ENCODE measurements at regions not wholly inside any gene's neighbourhood (a gene's known extent, or its start where the extent isn't known, plus 50 kb on each side); places are given as distances from the start of the nearest gene placed in this dataset.
"Not testable (repeated sequence)": the region's sequence is repeated elsewhere in the genome, so short reads cannot be mapped to it uniquely, and the experiment has no call there.

- no peak for DNase-seq
Measured at GRCh38 chr12:131533139-131533538, 177.8 kb upstream of the SFSWAP start.

GRCh38 chr12:131535779-131536178, 175.1 kb upstream of the SFSWAP start:
- no peak for DNase-seq

GRCh38 chr12:131536337-131536736, 174.6 kb upstream of the SFSWAP start:
- DNase-seq = no peak

GRCh38 chr12:131536766-131537165, 174.1 kb upstream of the SFSWAP start:
- DNase-seq = no peak

GRCh38 chr12:131537267-131537958, 173.5 kb upstream of the SFSWAP start:
- DNase-seq = no peak

GRCh38 chr12:131539381-131539780, 171.5 kb upstream of the SFSWAP start:
- DNase-seq = no peak

GRCh38 chr12:131540138-131540623, 170.7 kb upstream of the SFSWAP start:
- no peak for DNase-seq

- DNase-seq = not testable (repeated sequence)
Measured at GRCh38 chr12:131541512-131541911, 169.4 kb upstream of the SFSWAP start.

GRCh38 chr12:131542351-131542750, 168.5 kb upstream of the SFSWAP start:
- DNase-seq = no peak

GRCh38 chr12:131543040-131543439, 167.8 kb upstream of the SFSWAP start:
- DNase-seq = no peak

- DNase-seq = peak in 10 of 56 donors; percentile 5 to 49 (median 18)
Measured at GRCh38 chr12:131547555-131547954, 163.3 kb upstream of the SFSWAP start.

- DNase-seq = no peak
Measured at GRCh38 chr12:131550121-131550520, 160.8 kb upstream of the SFSWAP start.

GRCh38 chr12:131551675-131552491, 159.0 kb upstream of the SFSWAP start:
- DNase-seq = no peak

GRCh38 chr12:131552492-131552863, 158.4 kb upstream of the SFSWAP start:
- DNase-seq = no peak

GRCh38 chr12:131553096-131553777, 157.7 kb upstream of the SFSWAP start:
- no peak for DNase-seq

GRCh38 chr12:131555197-131555846, 155.6 kb upstream of the SFSWAP start:
- peak in 11 of 56 donors; percentile 4 to 35 (median 20) for DNase-seq

GRCh38 chr12:131555866-131556265, 155.0 kb upstream of the SFSWAP start:
- DNase-seq = no peak

- no peak for DNase-seq
Measured at GRCh38 chr12:131557078-131557709, 153.7 kb upstream of the SFSWAP start.

- peak in 1 of 56 donors; percentile 37 for DNase-seq
Measured at GRCh38 chr12:131559517-131560516, 151.1 kb upstream of the SFSWAP start.

- no peak for DNase-seq
Measured at GRCh38 chr12:131561051-131561450, 149.8 kb upstream of the SFSWAP start.
